ENCODE measurements at regions not wholly inside any gene's neighbourhood (a gene's known extent, or its start where the extent isn't known, plus 50 kb on each side); places are given as distances from the start of the nearest gene placed in this dataset.

GRCh38 chr10:22805304-22805703 lies 90.9 kb upstream of the PIP4K2A start (continued):
- TF ChIP-seq CTCF (IDR thresholded peaks at IDR 0.05 in 2 of 3, conservative IDR thresholded peaks at IDR 0.05 in 1 of 3; ENCODE audit: control insufficient read depth in 2 of 3, extremely low read depth in 1 of 3, insufficient read depth in 1 of 3, low read depth in 3 of 3, low read length in 3 of 3): no peak
- TF ChIP-seq ZZZ3 (IDR thresholded peaks at IDR 0.05; ENCODE audit: control insufficient read depth, insufficient read length, low read depth): no peak
- no peak for TF ChIP-seq NFYA (IDR thresholded peaks at IDR 0.05; ENCODE audit: borderline replicate concordance, low read depth, low read length)
- no peak for TF ChIP-seq SREBF1 (IDR thresholded peaks at IDR 0.05; ENCODE audit: low read length)
- TF ChIP-seq MEF2A (IDR thresholded peaks at IDR 0.05; ENCODE audit: insufficient read depth, low read depth, low read length): no peak
- TF ChIP-seq SMC3 (IDR thresholded peaks at IDR 0.05; ENCODE audit: borderline replicate concordance, low read length): no peak
- no peak for TF ChIP-seq NRF1 (conservative IDR thresholded peaks at IDR 0.05; ENCODE audit: low read depth, low read length)
- TF ChIP-seq ZNF207 (IDR thresholded peaks at IDR 0.05; ENCODE audit: borderline replicate concordance): no peak
- no peak for TF ChIP-seq CBX3 (IDR thresholded peaks at IDR 0.05; ENCODE audit: borderline replicate concordance, low read depth)
- no peak for TF ChIP-seq GATAD2B (conservative IDR thresholded peaks at IDR 0.05; ENCODE audit: low read depth)

GRCh38 chr10:22803261-22803885 lies 89.0 kb upstream of the PIP4K2A start:
- no peak for TF ChIP-seq KAT2A (conservative IDR thresholded peaks at IDR 0.05; ENCODE audit: control insufficient read depth, low read depth, low read length)
- TF ChIP-seq NBN (IDR thresholded peaks at IDR 0.05): no peak
- TF ChIP-seq RBBP5 (conservative IDR thresholded peaks at IDR 0.05): no peak
- TF ChIP-seq KDM1A (IDR thresholded peaks at IDR 0.05; ENCODE audit: borderline replicate concordance): no peak
- TF ChIP-seq ZSCAN29 (IDR thresholded peaks at IDR 0.05): no peak
- TF ChIP-seq JUND (IDR thresholded peaks at IDR 0.05; ENCODE audit: low read depth, low read length): no peak
- TF ChIP-seq CHD2 (IDR thresholded peaks at IDR 0.05; ENCODE audit: borderline replicate concordance, low read depth, low read length): no peak
- TF ChIP-seq SREBF2 (IDR thresholded peaks at IDR 0.05; ENCODE audit: low read length): no peak
- no peak for TF ChIP-seq IKZF1 (conservative IDR thresholded peaks at IDR 0.05)
- RAD21 ChIA-PET (ENCODE audit: unreplicated experiment): no interaction called here
- DNase-seq (ENCODE audit: low read depth, low spot score): no peak
- H3K4me3 ChIP-seq: no peak overlapping the region
- 27% methylated on average over 2 of the region's 2 CpGs for WGBS (ENCODE audit: insufficient coverage, insufficient replicate concordance, low lambda C conversion rate, missing lambda C conversion rate)
- BruUV-seq (replicated peaks): no TSS peak
- H3K27ac ChIP-seq (ENCODE audit: control insufficient read depth, insufficient read depth): no peak overlapping the region
- ATAC-seq: no peak
- no peaks in the 10 kb centered on the region for H4K20me1 ChIP-seq (ENCODE audit: control insufficient read depth, insufficient read depth)
- H3K4me1 ChIP-seq (ENCODE audit: control insufficient read depth, insufficient read depth, low read length): no peaks in the 10 kb centered on the region
- in situ Hi-C loops (cut with MboI): no loop called here
- POLR2A ChIA-PET: no interaction called here
- no peak overlapping the region for H3K9ac ChIP-seq (ENCODE audit: control insufficient read depth, insufficient read depth, low read length)
- intact Hi-C loops (cut with micrococcal nuclease; ENCODE audit: unreplicated experiment): no loop called here
- no peaks in the 10 kb centered on the region; the same call in 2 of the 3 replicates for H3K9me3 ChIP-seq (replicated peaks; ENCODE audit: control insufficient read depth, insufficient read depth, low read length)
- H3K27me3 ChIP-seq (replicated peaks in 1 of 2; ENCODE audit: control insufficient read depth in 2 of 2, insufficient read depth in 2 of 2, low read length in 1 of 2): no peaks in the 10 kb centered on the region
- no peak overlapping the region for H3K4me2 ChIP-seq (ENCODE audit: control insufficient read depth, insufficient read depth)
- H3K36me3 ChIP-seq (ENCODE audit: control insufficient read depth in 2 of 2, insufficient read depth in 2 of 2, low read length in 1 of 2): no peaks in the 10 kb centered on the region
- H2AFZ ChIP-seq (ENCODE audit: control insufficient read depth, low read depth, low read length): no peak overlapping the region; the same call in 1 of the 2 replicates
- FAIRE-seq: no peak
- H3K79me2 ChIP-seq (ENCODE audit: control insufficient read depth, insufficient read depth, low read length): no peaks in the 10 kb centered on the region
- CTCF ChIA-PET: no interaction called here
- SMC1A ChIA-PET (ENCODE audit: uncharacterized antibody, unreplicated experiment): interaction anchor here (2.3 kb wide), 1 partner anchor 9 kb away, joined by 8 read pairs; no protein-coding TSS in a partner anchor
